SK-N-MC (cell line): ENCODE measurements at regions not wholly inside any gene's neighbourhood (a gene's known extent, or its start where the extent isn't known, plus 50 kb on each side); places are given as distances from the start of the nearest gene placed in this dataset.

Experiments used
- EZH2 ChIP-seq: fragments of 200-600 bp; sonication (generic); IDR thresholded peaks from one replicate; pipeline ENCODE4 v1.6.1; 2017; ENCODE audit warnings: antibody characterized with exemption
- POLR2AphosphoS5 ChIP-seq: IDR thresholded peaks from 2 replicates; pipeline ENCODE4 v1.6.1; 2012; ENCODE audit warnings: mild to moderate bottlenecking, low read depth, low read length, borderline replicate concordance

DNA sequence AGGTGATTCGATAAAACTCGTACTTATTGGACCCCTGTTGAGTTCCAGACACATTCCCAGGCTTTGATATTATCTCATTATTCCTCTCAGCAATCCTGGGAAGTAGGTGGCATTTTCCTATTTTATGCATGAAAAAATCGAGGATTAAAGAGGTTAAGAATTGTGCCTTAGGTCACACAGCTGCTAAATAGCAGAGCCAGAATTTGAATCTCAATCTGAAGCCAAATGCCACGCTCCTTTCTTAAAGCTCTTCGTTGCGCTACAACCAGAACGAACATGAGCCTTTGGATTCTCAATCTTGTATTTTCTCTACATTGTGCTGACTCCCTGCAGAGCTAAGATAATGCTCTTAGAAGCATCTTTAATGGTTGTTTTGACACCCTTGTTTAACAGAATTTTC lies 527.8 kb upstream of the TLE4 start:
- TF ChIP-seq POLR2AphosphoS5 = no peak
- TF ChIP-seq EZH2 = no peak
